ENCODE measurements at regions not wholly inside any gene's neighbourhood (a gene's known extent, or its start where the extent isn't known, plus 50 kb on each side); places are given as distances from the start of the nearest gene placed in this dataset.

GRCh38 chr15:26280281-26280680 is 417.2 kb upstream of the ATP10A start:
- no peak for TF ChIP-seq CTCF (IDR thresholded peaks at IDR 0.05; ENCODE audit: poor library complexity, severe bottlenecking)
- TF ChIP-seq POLR2AphosphoS5 (IDR thresholded peaks at IDR 0.05), result no peak

Data from neural cell (in vitro differentiated cells).